Panc1 (cell line): ENCODE measurements at regions not wholly inside any gene's neighbourhood (a gene's known extent, or its start where the extent isn't known, plus 50 kb on each side); places are given as distances from the start of the nearest gene placed in this dataset.
"Not testable (repeated sequence)": the region's sequence is repeated elsewhere in the genome, so short reads cannot be mapped to it uniquely, and the experiment has no call there.

Source experiments
- ATAC-seq: fragments of 200-7000 bp; cut with Tn5 transposase; 2 replicates; pipeline ENCODE4 v1.9.1; 2020; ENCODE audit warnings: mild to moderate bottlenecking, moderate library complexity
- BruUV-seq: library from RNA; stranded (reverse); fragments of 400-500 nt; replicated peaks from 2 replicates; lab custom pipeline; 2021; lab: Mats Ljungman, UMichigan
- CTCF ChIA-PET: fragments of 300-600 bp; sonication (Branson Sonifier 250); formaldehyde crosslinking; loops from one replicate; lab custom pipeline; 2022; ENCODE audit warnings: antibody characterized with exemption; lab: Charles Lee
- POLR2A ChIA-PET: fragments of 300-600 bp; sonication (Branson Sonifier 250); formaldehyde crosslinking; loops from one replicate; lab custom pipeline; 2022; ENCODE audit warnings: antibody characterized with exemption; lab: Charles Lee
- DNase-seq: peaks from one replicate; pipeline ENCODE4 v3.0.0-alpha.2; 2010; ENCODE audit warnings: low read depth, low spot score
- H3K27ac ChIP-seq: 2 replicates; pipeline ENCODE4 v1.5.1; 2011; ENCODE audit warnings: mild to moderate bottlenecking, low read length, inconsistent platforms
- H3K27me3 ChIP-seq: fragments of 200-500 bp; sonication (Bioruptor generic); 2 replicates; pipeline ENCODE4 v1.6.0; 2014; ENCODE audit warnings: low read length, inconsistent platforms; ENCODE audit not compliant: control insufficient read depth, insufficient read depth
- H3K36me3 ChIP-seq: fragments of 200-500 bp; sonication (Bioruptor generic); 2 replicates; pipeline ENCODE4 v1.5.1; 2014; ENCODE audit warnings: inconsistent platforms, mild to moderate bottlenecking, low read length, moderate library complexity; ENCODE audit not compliant: control insufficient read depth, insufficient read depth
- H3K4me1 ChIP-seq: 2 replicates; pipeline ENCODE4 v1.5.1; 2011; ENCODE audit warnings: inconsistent platforms, mild to moderate bottlenecking, low read length, moderate library complexity; ENCODE audit not compliant: control insufficient read depth, insufficient read depth
- H3K4me3 ChIP-seq, 2 experiments: 2 replicates each; pipeline ENCODE4 v1.5.1; 2011 to 2012; ENCODE audit warnings: low read depth in 2 of 2, low read length in 2 of 2, mild to moderate bottlenecking in 2 of 2, inconsistent platforms in 1 of 2, moderate library complexity in 1 of 2
- H3K9me3 ChIP-seq: fragments of 200-500 bp; sonication (Bioruptor generic); 2 replicates; pipeline ENCODE4 v1.5.1; 2014; ENCODE audit warnings: low read depth, mild to moderate bottlenecking, inconsistent platforms, low read length, moderate library complexity; ENCODE audit not compliant: control insufficient read depth, insufficient read depth
- CTCF ChIP-seq: fragments of 450-650 bp; IDR thresholded peaks from 2 replicates; pipeline ENCODE4 v1.5.1; 2017; ENCODE audit warnings: mild to moderate bottlenecking
- POLR2AphosphoS5 ChIP-seq: IDR thresholded peaks from 2 replicates; pipeline ENCODE4 v1.6.1; 2012; ENCODE audit warnings: mild to moderate bottlenecking, low read depth, low read length, moderate library complexity
- SIN3A ChIP-seq: IDR thresholded peaks from 2 replicates; pipeline ENCODE4 v1.6.1; 2012; ENCODE audit warnings: low read depth, mild to moderate bottlenecking, low read length, moderate library complexity, borderline replicate concordance; ENCODE audit not compliant: insufficient read depth
- TCF7L2 ChIP-seq: IDR thresholded peaks from 2 replicates; pipeline ENCODE4 v1.6.1; 2011; ENCODE audit warnings: mild to moderate bottlenecking, low read depth, low read length, inconsistent platforms
- in situ Hi-C: cut with HindIII; loops from 2 replicates; pipeline ENCODE4 v1.10.0; 2016; ENCODE audit warnings: low sequenced_read_pairs, low pct_unique_long_range_greater_than_20kb
- intact Hi-C: fragments of 100-400 bp; cut with micrococcal nuclease; formaldehyde crosslinking; loops from one replicate; pipeline ENCODE4 v1.10.0; 2022; ENCODE audit not compliant: unreplicated experiment
- TF ChIP-seq, protein P1 (sequence below), 2 experiments: IDR thresholded peaks; 2 replicates each; pipeline ENCODE4 v1.6.1; 2011 to 2012; ENCODE audit warnings: low read depth in 2 of 2, control low read depth in 1 of 2, low read length in 1 of 2, mild to moderate bottlenecking in 1 of 2, moderate library complexity in 1 of 2; ENCODE audit not compliant: insufficient read depth in 1 of 2

DNA sequence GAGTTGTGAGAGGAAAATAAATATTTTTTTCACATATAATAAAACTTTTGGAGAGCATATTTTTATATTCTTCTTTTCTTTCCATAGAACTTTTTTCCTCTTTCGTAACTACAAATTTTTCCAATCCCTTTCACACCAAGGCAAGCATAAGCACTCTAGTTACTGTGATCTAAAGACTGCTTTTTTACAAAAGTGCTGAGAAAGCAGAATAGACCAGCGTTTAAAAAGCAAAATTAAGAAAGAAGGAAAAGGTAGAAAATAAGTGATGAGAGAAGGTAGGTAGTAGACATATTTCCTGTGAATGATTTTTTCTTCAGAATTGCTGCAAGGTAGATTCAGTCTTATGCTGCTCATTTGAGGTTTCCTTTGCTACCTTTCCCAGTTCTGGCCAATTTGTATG is 195.5 kb downstream of the MBL2 start:
- H3K4me3 ChIP-seq: no peak overlapping the region
- in situ Hi-C loops: no loop called here
- intact Hi-C loops: no loop called here

GRCh38 chr10:52578871-52579405 is 193.6 kb downstream of the MBL2 start:
- Histone ChIP-seq H3K36me3 (no peaks in the 10 kb centered on the region), H3K27me3 (no peaks in the 10 kb centered on the region), H3K4me1 (no peaks in the 10 kb centered on the region), H3K4me3 (no peak overlapping the region), H3K9me3 (peaks cover 2% of the 10 kb centered on the region; the same call in 1 of the 2 replicates), H3K27ac (peak overlapping the region; percentile 11; the same call in 1 of the 2 replicates)
- no TSS peak for BruUV-seq
- in situ Hi-C loops: no loop called here
- ChIA-PET CTCF (no interaction called here), POLR2A (no interaction called here)
- DNase-seq (no peak), ATAC-seq (no peak)
- intact Hi-C loops: no loop called here
- TF ChIP-seq, protein P1, sequence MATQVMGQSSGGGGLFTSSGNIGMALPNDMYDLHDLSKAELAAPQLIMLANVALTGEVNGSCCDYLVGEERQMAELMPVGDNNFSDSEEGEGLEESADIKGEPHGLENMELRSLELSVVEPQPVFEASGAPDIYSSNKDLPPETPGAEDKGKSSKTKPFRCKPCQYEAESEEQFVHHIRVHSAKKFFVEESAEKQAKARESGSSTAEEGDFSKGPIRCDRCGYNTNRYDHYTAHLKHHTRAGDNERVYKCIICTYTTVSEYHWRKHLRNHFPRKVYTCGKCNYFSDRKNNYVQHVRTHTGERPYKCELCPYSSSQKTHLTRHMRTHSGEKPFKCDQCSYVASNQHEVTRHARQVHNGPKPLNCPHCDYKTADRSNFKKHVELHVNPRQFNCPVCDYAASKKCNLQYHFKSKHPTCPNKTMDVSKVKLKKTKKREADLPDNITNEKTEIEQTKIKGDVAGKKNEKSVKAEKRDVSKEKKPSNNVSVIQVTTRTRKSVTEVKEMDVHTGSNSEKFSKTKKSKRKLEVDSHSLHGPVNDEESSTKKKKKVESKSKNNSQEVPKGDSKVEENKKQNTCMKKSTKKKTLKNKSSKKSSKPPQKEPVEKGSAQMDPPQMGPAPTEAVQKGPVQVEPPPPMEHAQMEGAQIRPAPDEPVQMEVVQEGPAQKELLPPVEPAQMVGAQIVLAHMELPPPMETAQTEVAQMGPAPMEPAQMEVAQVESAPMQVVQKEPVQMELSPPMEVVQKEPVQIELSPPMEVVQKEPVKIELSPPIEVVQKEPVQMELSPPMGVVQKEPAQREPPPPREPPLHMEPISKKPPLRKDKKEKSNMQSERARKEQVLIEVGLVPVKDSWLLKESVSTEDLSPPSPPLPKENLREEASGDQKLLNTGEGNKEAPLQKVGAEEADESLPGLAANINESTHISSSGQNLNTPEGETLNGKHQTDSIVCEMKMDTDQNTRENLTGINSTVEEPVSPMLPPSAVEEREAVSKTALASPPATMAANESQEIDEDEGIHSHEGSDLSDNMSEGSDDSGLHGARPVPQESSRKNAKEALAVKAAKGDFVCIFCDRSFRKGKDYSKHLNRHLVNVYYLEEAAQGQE (IDR thresholded peaks at IDR 0.05; ENCODE audit: insufficient read depth in 1 of 2, low read depth in 2 of 2, low read length in 1 of 2): no peak
- TF ChIP-seq CTCF: no peak
- no peak for TF ChIP-seq POLR2AphosphoS5
- no peak for TF ChIP-seq SIN3A
- TF ChIP-seq TCF7L2: no peak

More for the DNA sequence above, 195.5 kb downstream of the MBL2 start:
- Histone ChIP-seq H3K27me3 (no peaks in the 10 kb centered on the region), H3K27ac (peak overlapping the region; percentile 8; the same call in 1 of the 2 replicates), H3K36me3 (no peaks in the 10 kb centered on the region), H3K4me1 (no peaks in the 10 kb centered on the region), H3K9me3 (no peaks in the 10 kb centered on the region)
- TF ChIP-seq SIN3A (no peak), CTCF (no peak), TCF7L2 (no peak), POLR2AphosphoS5 (no peak)
- TF ChIP-seq, protein P1 (IDR thresholded peaks at IDR 0.05; ENCODE audit: insufficient read depth in 1 of 2, low read depth in 2 of 2, low read length in 1 of 2): no peak
- POLR2A ChIA-PET: no interaction called here
- ATAC-seq (no peak), DNase-seq (no peak)
- CTCF ChIA-PET: no interaction called here
- BruUV-seq: no TSS peak

DNA sequence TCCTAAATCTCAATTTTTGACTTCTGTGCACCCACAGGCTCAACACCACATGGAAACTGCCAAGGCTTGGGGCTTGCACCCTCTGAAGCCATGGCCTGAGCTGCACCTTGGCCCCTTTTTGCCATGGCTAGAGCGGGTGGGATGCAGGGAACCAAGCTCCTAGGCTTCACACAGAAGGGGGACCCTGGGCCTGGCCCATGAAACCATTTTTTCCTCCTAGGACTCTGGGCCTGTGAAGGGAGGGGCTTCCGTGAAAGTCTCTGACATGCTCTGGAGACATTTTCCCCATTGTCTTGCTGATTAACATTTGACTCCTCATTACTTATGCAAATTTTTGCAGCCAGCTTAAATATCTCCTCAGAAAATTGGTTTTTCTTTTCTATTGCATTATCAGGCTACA is 190.9 kb downstream of the MBL2 start:
- H3K9me3 ChIP-seq, H3K4me3 ChIP-seq, in situ Hi-C loops, DNase-seq, POLR2A ChIA-PET, intact Hi-C loops, H3K27ac ChIP-seq, CTCF ChIA-PET, H3K36me3 ChIP-seq, ATAC-seq, BruUV-seq, H3K4me1 ChIP-seq, H3K27me3 ChIP-seq: not testable (repeated sequence)
